Breast epithelium (tissue), 4 donors: ENCODE measurements at regions not wholly inside any gene's neighbourhood (a gene's known extent, or its start where the extent isn't known, plus 50 kb on each side); places are given as distances from the start of the nearest gene placed in this dataset.

Experiments
- DNase-seq, 2 donors: peaks; one replicate each; pipeline ENCODE4 v3.0.0-alpha.2; 2019; ENCODE audit warnings: low spot score in 2 of 2
- H3K27ac ChIP-seq, 2 donors: fragments of 200-600 bp; sonication (generic) in 1 of 2; one replicate each; pipeline ENCODE4 v1.5.1; 2016 to 2019; ENCODE audit warnings: mild to moderate bottlenecking in 1 of 2
- H3K27me3 ChIP-seq, 2 donors: fragments of 200-600 bp; sonication (generic) in 1 of 2; one replicate each; pipeline versions ENCODE4 v1.5.1 to v1.6.0; 2017 to 2019; ENCODE audit warnings: control low read depth in 1 of 2, mild to moderate bottlenecking in 1 of 2
- H3K36me3 ChIP-seq: fragments of 200-600 bp; one replicate; pipeline ENCODE4 v1.5.1; 2019
- H3K4me1 ChIP-seq, 2 donors: fragments of 200-600 bp; sonication (generic); one replicate each; pipeline ENCODE4 v1.5.1; 2016 to 2019; ENCODE audit warnings: control low read depth in 1 of 2
- H3K4me3 ChIP-seq, 3 donors: fragments of 200-600 bp; sonication (generic); 1 replicate in 2 of 3; 2 replicates in 1 of 3; pipeline ENCODE4 v1.5.1; 2016 to 2019; ENCODE audit warnings: mild to moderate bottlenecking in 3 of 3, moderate library complexity in 2 of 3
- H3K9me3 ChIP-seq, 2 donors: fragments of 200-600 bp; sonication (generic) in 1 of 2; one replicate each; pipeline ENCODE4 v1.5.1; 2016 to 2019; ENCODE audit warnings: control low read depth in 1 of 2
- POLR2A ChIP-seq: fragments of 450-650 bp; IDR thresholded peaks from one replicate; pipeline ENCODE4 v1.6.1; 2016; ENCODE audit warnings: antibody characterized with exemption, mild to moderate bottlenecking, moderate library complexity
- POLR2AphosphoS5 ChIP-seq, 3 donors: sonication (generic); formaldehyde crosslinking; IDR thresholded peaks; one replicate each; pipeline ENCODE4 v1.6.1; 2017; ENCODE audit warnings: antibody characterized with exemption in 3 of 3
- intact Hi-C: fragments of 100-400 bp; cut with DNase I; formaldehyde crosslinking; loops from one replicate; pipeline ENCODE4 v1.15.1; 2023; ENCODE audit warnings: low total_unique reads
- TF ChIP-seq, protein P1 (sequence below), 3 donors: fragments of 450-650 bp; IDR thresholded peaks; one replicate each; pipeline ENCODE4 v1.5.1; 2016 to 2017; ENCODE audit warnings: antibody characterized with exemption in 3 of 3, mild to moderate bottlenecking in 3 of 3, moderate library complexity in 3 of 3

DNA sequence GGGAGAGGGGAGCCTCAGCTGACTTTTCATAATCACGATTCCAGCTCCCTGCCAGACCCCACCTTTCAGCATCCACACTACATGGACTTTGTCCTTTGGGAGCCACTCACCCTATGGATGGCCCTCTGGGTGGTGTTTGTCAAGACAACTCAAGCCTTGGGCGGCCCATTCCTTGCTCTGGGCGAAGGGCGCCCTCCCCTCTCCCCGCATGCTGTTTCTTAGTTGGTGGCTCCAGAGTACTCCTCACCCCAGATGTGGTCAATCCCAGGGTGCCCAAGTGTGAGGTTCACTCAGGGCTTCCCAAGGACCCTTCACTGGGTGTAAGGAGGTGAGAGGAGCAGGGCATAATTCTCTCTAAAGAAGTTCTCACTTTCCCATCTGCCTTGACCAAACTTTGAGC lies 710.0 kb downstream of the QKI start:
- Histone ChIP-seq H3K27ac (no peak overlapping the region), H3K4me1 (no peaks in the 10 kb centered on the region), H3K4me3 (no peak overlapping the region), H3K36me3 (no peaks in the 10 kb centered on the region), H3K9me3 (no peaks in the 10 kb centered on the region), H3K27me3 (no peaks in the 10 kb centered on the region)
- no peak for DNase-seq
- intact Hi-C loops = no loop called here
- TF ChIP-seq, protein P1, sequence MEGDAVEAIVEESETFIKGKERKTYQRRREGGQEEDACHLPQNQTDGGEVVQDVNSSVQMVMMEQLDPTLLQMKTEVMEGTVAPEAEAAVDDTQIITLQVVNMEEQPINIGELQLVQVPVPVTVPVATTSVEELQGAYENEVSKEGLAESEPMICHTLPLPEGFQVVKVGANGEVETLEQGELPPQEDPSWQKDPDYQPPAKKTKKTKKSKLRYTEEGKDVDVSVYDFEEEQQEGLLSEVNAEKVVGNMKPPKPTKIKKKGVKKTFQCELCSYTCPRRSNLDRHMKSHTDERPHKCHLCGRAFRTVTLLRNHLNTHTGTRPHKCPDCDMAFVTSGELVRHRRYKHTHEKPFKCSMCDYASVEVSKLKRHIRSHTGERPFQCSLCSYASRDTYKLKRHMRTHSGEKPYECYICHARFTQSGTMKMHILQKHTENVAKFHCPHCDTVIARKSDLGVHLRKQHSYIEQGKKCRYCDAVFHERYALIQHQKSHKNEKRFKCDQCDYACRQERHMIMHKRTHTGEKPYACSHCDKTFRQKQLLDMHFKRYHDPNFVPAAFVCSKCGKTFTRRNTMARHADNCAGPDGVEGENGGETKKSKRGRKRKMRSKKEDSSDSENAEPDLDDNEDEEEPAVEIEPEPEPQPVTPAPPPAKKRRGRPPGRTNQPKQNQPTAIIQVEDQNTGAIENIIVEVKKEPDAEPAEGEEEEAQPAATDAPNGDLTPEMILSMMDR (IDR thresholded peaks at IDR 0.05) = no peak
- TF ChIP-seq POLR2AphosphoS5 (IDR thresholded peaks at IDR 0.05) (no peak), POLR2A (no peak)

DNA sequence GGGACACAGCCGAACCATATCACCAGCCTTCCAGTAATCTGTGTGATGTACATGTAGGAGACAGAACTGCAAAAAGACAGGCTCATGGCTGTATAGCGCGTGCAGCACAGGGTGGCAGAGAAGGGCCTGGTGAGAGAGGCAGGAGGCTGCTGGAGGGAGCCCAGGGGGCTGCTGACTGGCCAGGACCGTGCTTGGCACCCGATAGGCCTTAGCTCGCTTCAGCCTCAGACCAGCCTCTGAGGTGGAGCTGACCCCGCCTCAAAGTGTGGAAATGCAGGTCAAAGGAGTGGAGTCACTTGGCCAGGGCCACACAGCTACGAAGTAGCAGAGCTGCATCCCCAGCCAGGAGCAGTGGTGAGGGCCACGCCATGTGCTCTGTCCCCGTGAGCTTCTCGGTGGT lies 707.6 kb downstream of the QKI start:
- intact Hi-C loops = no loop called here
- H3K4me1 ChIP-seq = no peaks in the 10 kb centered on the region
- no peak overlapping the region for H3K4me3 ChIP-seq
- H3K27ac ChIP-seq = no peak overlapping the region
- no peak for TF ChIP-seq POLR2A
- TF ChIP-seq, protein P1 (IDR thresholded peaks at IDR 0.05) = no peak
- no peak for TF ChIP-seq POLR2AphosphoS5 (IDR thresholded peaks at IDR 0.05)
- H3K9me3 ChIP-seq = no peaks in the 10 kb centered on the region
- no peak for DNase-seq
- H3K27me3 ChIP-seq = no peaks in the 10 kb centered on the region
- no peaks in the 10 kb centered on the region for H3K36me3 ChIP-seq

DNA sequence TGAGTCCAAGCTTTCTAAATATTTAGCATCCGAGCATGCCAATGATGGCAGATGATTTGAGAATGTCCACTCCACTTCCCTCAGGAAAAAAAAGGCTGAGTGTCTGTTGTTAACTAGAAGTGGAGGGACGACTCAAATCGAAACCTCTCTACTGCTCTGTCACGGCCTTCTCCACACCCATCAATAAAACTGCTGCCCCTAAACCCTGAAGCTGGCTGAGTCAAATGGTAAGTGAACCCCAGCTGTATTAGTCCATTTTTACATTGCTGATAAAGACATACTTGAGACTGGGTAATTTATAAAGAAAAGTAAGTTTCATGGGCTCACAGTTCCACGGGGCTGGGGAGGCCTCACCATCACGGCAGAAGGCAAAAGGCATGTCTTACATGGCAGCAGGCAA lies 707.0 kb downstream of the QKI start:
- intact Hi-C loops = no loop called here
- H3K9me3 ChIP-seq = no peaks in the 10 kb centered on the region
- no peak overlapping the region for H3K27ac ChIP-seq
- TF ChIP-seq POLR2A (no peak), POLR2AphosphoS5 (IDR thresholded peaks at IDR 0.05) (no peak)
- TF ChIP-seq, protein P1 (IDR thresholded peaks at IDR 0.05) = no peak
- DNase-seq = no peak
- H3K4me3 ChIP-seq = no peak overlapping the region
- no peaks in the 10 kb centered on the region for H3K36me3 ChIP-seq
- H3K27me3 ChIP-seq = no peaks in the 10 kb centered on the region
- no peaks in the 10 kb centered on the region for H3K4me1 ChIP-seq

DNA sequence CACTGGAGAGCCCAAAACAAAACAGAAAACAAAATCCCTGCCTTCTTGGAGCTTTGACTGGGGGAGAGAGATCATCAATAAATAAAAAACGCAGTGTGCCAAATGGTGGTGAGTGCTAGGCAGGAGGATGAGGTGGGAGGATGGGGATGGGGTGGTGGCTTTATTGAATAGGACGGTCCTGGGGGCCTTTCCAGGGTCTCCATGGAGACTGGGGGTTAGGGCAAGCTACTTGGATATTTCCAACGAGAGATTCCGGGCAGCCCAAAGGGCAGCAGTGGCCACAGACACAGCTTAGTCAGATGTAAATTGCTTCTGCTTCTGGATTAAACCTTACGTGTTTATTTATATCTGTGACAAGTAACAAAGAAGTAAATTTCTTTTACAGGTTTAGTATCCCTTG lies 700.1 kb downstream of the QKI start:
- Histone ChIP-seq H3K27me3 (no peaks in the 10 kb centered on the region), H3K36me3 (no peaks in the 10 kb centered on the region), H3K4me3 (no peak overlapping the region), H3K27ac (no peak overlapping the region), H3K4me1 (no peaks in the 10 kb centered on the region), H3K9me3 (no peaks in the 10 kb centered on the region)
- DNase-seq = no peak
- intact Hi-C loops = no loop called here
- TF ChIP-seq, protein P1 (IDR thresholded peaks at IDR 0.05) = no peak
- TF ChIP-seq POLR2AphosphoS5 (IDR thresholded peaks at IDR 0.05) (no peak), POLR2A (no peak)

DNA sequence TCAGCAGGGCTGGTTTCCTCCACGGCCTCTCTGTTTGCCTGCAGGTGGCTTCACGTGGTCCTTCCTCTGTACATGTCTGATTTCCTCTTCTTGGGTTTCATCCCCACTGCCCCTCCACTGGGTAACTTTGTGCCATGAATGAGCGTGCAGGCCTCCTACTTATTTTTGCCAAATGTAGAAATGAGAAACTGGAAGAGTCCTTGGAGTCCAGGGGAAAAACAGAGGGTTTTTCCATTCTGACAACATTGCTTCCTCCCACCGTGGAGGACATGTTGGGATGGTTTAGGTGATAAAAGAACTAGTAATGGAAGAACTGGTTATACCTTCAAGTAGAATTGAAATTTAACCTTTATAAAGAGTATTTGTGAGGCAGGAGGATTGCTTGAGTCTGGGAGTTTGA lies 699.5 kb downstream of the QKI start:
- no peaks in the 10 kb centered on the region for H3K36me3 ChIP-seq
- no peak overlapping the region for H3K4me3 ChIP-seq
- H3K27me3 ChIP-seq = no peaks in the 10 kb centered on the region
- no peak overlapping the region for H3K27ac ChIP-seq
- intact Hi-C loops = no loop called here
- no peak for DNase-seq
- H3K4me1 ChIP-seq = no peaks in the 10 kb centered on the region
- TF ChIP-seq POLR2AphosphoS5 (IDR thresholded peaks at IDR 0.05) (no peak), POLR2A (no peak)
- TF ChIP-seq, protein P1 (IDR thresholded peaks at IDR 0.05) = no peak
- no peaks in the 10 kb centered on the region for H3K9me3 ChIP-seq
